Smooth muscle cell (in vitro differentiated cells): ENCODE measurements at regions not wholly inside any gene's neighbourhood (a gene's known extent, or its start where the extent isn't known, plus 50 kb on each side); places are given as distances from the start of the nearest gene placed in this dataset.
A peak's percentile ranks its signal among the peaks of the same experiment; 100 is the strongest.

ENCODE experiments used
- DNase-seq: peaks from one replicate; lab custom pipeline; 2025; ENCODE audit not compliant: unreplicated experiment; lab: John Stamatoyannopoulos, UW
- H2AFZ ChIP-seq: fragments of 200-600 bp; sonication (generic); 2 replicates; pipeline ENCODE4 v1.6.0; 2016; ENCODE audit warnings: antibody characterized with exemption, low read depth, mild to moderate bottlenecking
- H3F3A ChIP-seq: fragments of 200-600 bp; sonication (generic); 2 replicates; pipeline ENCODE4 v1.6.0; 2017; ENCODE audit warnings: antibody characterized with exemption, low read depth
- H3K27ac ChIP-seq: fragments of 200-600 bp; sonication (generic); 2 replicates; pipeline ENCODE4 v1.5.1; 2016; ENCODE audit warnings: low read depth, mild to moderate bottlenecking
- H3K27me3 ChIP-seq: fragments of 200-600 bp; sonication (generic); 2 replicates; pipeline ENCODE4 v1.6.1; 2016; ENCODE audit warnings: low read depth, mild to moderate bottlenecking
- H3K36me3 ChIP-seq: fragments of 200-600 bp; sonication (generic); 2 replicates; pipeline ENCODE4 v1.5.1; 2016; ENCODE audit warnings: low read depth
- H3K4me1 ChIP-seq: fragments of 200-600 bp; sonication (generic); 2 replicates; pipeline ENCODE4 v1.5.1; 2016; ENCODE audit warnings: low read depth
- H3K4me2 ChIP-seq: fragments of 200-600 bp; sonication (generic); 2 replicates; pipeline ENCODE4 v1.6.0; 2016; ENCODE audit warnings: mild to moderate bottlenecking
- H3K4me3 ChIP-seq: fragments of 200-600 bp; sonication (generic); 2 replicates; pipeline ENCODE4 v1.5.1; 2016; ENCODE audit warnings: mild to moderate bottlenecking
- H3K79me2 ChIP-seq: fragments of 200-600 bp; sonication (generic); 2 replicates; pipeline ENCODE4 v1.6.0; 2016; ENCODE audit warnings: low read depth, mild to moderate bottlenecking
- H3K9ac ChIP-seq: fragments of 200-600 bp; sonication (generic); 2 replicates; pipeline ENCODE4 v1.6.0; 2016; ENCODE audit warnings: low read depth
- H3K9me3 ChIP-seq: fragments of 200-600 bp; sonication (generic); replicated peaks from 2 replicates; pipeline ENCODE4 v1.5.1; 2016; ENCODE audit warnings: low read depth
- H4K20me1 ChIP-seq: fragments of 200-600 bp; sonication (generic); 2 replicates; pipeline ENCODE4 v1.6.0; 2016; ENCODE audit warnings: low read depth
- CTCF ChIP-seq: fragments of 200-600 bp; sonication (generic); IDR thresholded peaks from 2 replicates; pipeline ENCODE4 v1.5.1; 2017; ENCODE audit warnings: borderline replicate concordance, mild to moderate bottlenecking, antibody characterized with exemption; ENCODE audit not compliant: insufficient read depth, poor library complexity, severe bottlenecking
- WGBS: methylation state at CpG from one replicate; pipeline ENCODE4 v1.1.7; 2016; ENCODE audit warnings: low lambda C conversion rate; 5-methylcytosine and 5-hydroxymethylcytosine counted together

GRCh38 chr18:40866013-40866645 lies 1088.9 kb upstream of the PIK3C3 start:
- Histone ChIP-seq H3K9me3 (no peaks in the 10 kb centered on the region), H3K4me1 (peaks cover 13% of the 10 kb centered on the region), H2AFZ (no peak overlapping the region), H3K9ac (no peak overlapping the region), H3K27ac (peak overlapping the region; percentile 98), H3K36me3 (no peaks in the 10 kb centered on the region), H3K27me3 (no peaks in the 10 kb centered on the region), H3K4me2 (peak overlapping the region; percentile 73), H3K4me3 (no peak overlapping the region), H4K20me1 (no peaks in the 10 kb centered on the region), H3K79me2 (no peaks in the 10 kb centered on the region), H3F3A (peaks cover 10% of the 10 kb centered on the region)
- 93% methylated on average over 5 of the region's 5 CpGs for WGBS
- no peak for DNase-seq
- no peak for TF ChIP-seq CTCF

- 96% methylated on average over 2 of the region's 2 CpGs for WGBS
- Histone ChIP-seq H3K4me3 (no peak overlapping the region), H3K36me3 (no peaks in the 10 kb centered on the region), H4K20me1 (no peaks in the 10 kb centered on the region), H3K9me3 (no peaks in the 10 kb centered on the region), H3K27me3 (no peaks in the 10 kb centered on the region), H2AFZ (no peak overlapping the region), H3K27ac (no peak overlapping the region), H3F3A (peaks cover 10% of the 10 kb centered on the region), H3K4me2 (no peak overlapping the region), H3K79me2 (no peaks in the 10 kb centered on the region), H3K9ac (no peak overlapping the region), H3K4me1 (peaks cover 13% of the 10 kb centered on the region)
- no peak for DNase-seq
- TF ChIP-seq CTCF, result no peak
Observed at GRCh38 chr18:40864846-40865245, 1090.2 kb upstream of the PIK3C3 start.

GRCh38 chr18:40863801-40864200 lies 1091.2 kb upstream of the PIK3C3 start:
- Histone ChIP-seq H3K9ac (no peak overlapping the region), H3F3A (peaks cover 10% of the 10 kb centered on the region), H3K27me3 (no peaks in the 10 kb centered on the region), H3K27ac (no peak overlapping the region), H3K79me2 (no peaks in the 10 kb centered on the region), H3K36me3 (no peaks in the 10 kb centered on the region), H3K9me3 (no peaks in the 10 kb centered on the region), H3K4me1 (peaks cover 13% of the 10 kb centered on the region), H3K4me3 (no peak overlapping the region), H2AFZ (no peak overlapping the region), H3K4me2 (no peak overlapping the region), H4K20me1 (no peaks in the 10 kb centered on the region)
- WGBS, result 88% methylated on average over 3 of the region's 3 CpGs
- no peak for DNase-seq
- no peak for TF ChIP-seq CTCF

GRCh38 chr18:40860189-40860588 lies 1094.8 kb upstream of the PIK3C3 start:
- H4K20me1 ChIP-seq, result no peaks in the 10 kb centered on the region
- H3K36me3 ChIP-seq, result no peaks in the 10 kb centered on the region
- WGBS, result 92% methylated on average over 2 of the region's 2 CpGs
- no peak overlapping the region for H2AFZ ChIP-seq
- H3K27ac ChIP-seq, result no peak overlapping the region
- no peak overlapping the region for H3K9ac ChIP-seq
- DNase-seq, result no peak
- no peaks in the 10 kb centered on the region for H3K9me3 ChIP-seq
- H3K4me2 ChIP-seq, result no peak overlapping the region
- H3F3A ChIP-seq, result no peaks in the 10 kb centered on the region
- no peaks in the 10 kb centered on the region for H3K79me2 ChIP-seq
- no peaks in the 10 kb centered on the region for H3K27me3 ChIP-seq
- H3K4me3 ChIP-seq, result no peak overlapping the region
- peaks cover 6% of the 10 kb centered on the region for H3K4me1 ChIP-seq
- TF ChIP-seq CTCF, result no peak
